ENCODE measurements at regions not wholly inside any gene's neighbourhood (a gene's known extent, or its start where the extent isn't known, plus 50 kb on each side); places are given as distances from the start of the nearest gene placed in this dataset.
A peak's percentile ranks its signal among the peaks of the same experiment; 100 is the strongest.

DNA sequence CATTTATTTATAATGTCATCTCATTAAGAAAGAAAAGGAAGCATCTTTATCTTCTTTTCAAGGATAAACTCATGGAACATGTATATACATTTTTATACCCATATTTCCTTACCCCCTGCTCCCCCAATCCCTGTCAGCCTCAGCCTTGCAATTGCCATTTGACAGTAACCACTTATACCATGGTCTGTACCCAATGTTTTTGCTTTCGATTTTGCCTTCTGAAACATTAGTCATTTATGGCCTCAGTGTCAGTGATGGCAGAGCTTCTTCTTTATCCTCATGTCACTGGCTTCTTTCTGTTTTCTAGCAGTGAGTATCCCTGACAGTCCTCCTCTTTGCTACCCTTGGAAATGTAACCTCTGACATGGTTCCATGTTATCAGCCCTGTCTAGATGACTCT, 228.4 kb downstream of the SPRY1 start:
- no peaks in the 10 kb centered on the region for H3K4me1 ChIP-seq (ENCODE audit: insufficient read depth, low read length, severe bottlenecking)
- 0 out of 2 replicates have a peak overlapping the region, but pooled peaks have one; percentile 19 for H3K4me2 ChIP-seq (ENCODE audit: low read length)
- no peaks in the 10 kb centered on the region for H3K79me2 ChIP-seq (ENCODE audit: insufficient read depth, low read length)
- no peaks in the 10 kb centered on the region for H3K9me3 ChIP-seq (ENCODE audit: low read length)
- H3F3A ChIP-seq (ENCODE audit: insufficient read depth, low read length): no peaks in the 10 kb centered on the region
- no peaks in the 10 kb centered on the region; the same call in 1 of the 2 replicates for H3K9me2 ChIP-seq (ENCODE audit: low read depth, low read length)
- no peak overlapping the region for H3K4me3 ChIP-seq (ENCODE audit: low read depth, low read length, poor library complexity, severe bottlenecking)
- H3K27me3 ChIP-seq (ENCODE audit: insufficient read depth, low read length): no peaks in the 10 kb centered on the region
- H2AFZ ChIP-seq (ENCODE audit: low read length): no peak overlapping the region
- no peak overlapping the region for H3K9ac ChIP-seq (ENCODE audit: low read length)
- no peak overlapping the region for H3K27ac ChIP-seq (ENCODE audit: low read depth, low read length, poor library complexity, severe bottlenecking)
- no peaks in the 10 kb centered on the region for H3K36me3 ChIP-seq (ENCODE audit: insufficient read depth, low read length)
- TF ChIP-seq EZH2 (IDR thresholded peaks at IDR 0.05; ENCODE audit: borderline replicate concordance, low read length): no peak
- H4K20me1 ChIP-seq (ENCODE audit: insufficient read depth, low read length): no peaks in the 10 kb centered on the region

DNA sequence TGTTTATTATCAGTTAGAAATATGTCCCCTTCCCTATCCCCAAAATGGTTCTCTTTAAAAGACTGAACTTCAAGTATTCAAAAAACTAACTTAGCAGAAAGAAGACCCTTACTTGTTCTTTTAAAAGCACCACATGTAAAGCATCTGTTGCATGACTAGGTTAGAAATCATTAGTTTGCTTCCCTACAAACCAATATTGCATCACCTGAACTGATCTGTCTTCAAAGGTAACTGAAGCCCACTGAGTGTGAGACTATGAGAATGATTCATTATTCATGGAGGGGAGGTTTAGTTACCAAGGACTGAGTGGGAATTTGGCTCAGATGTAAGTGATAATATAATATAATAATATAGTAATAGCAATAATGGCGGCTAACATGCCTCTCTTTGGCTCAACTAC, 231.7 kb downstream of the SPRY1 start:
- Histone ChIP-seq H3K9me3 (ENCODE audit: low read length) (no peaks in the 10 kb centered on the region), H3K36me3 (ENCODE audit: insufficient read depth, low read length) (no peaks in the 10 kb centered on the region)
- TF ChIP-seq EZH2 (IDR thresholded peaks at IDR 0.05; ENCODE audit: borderline replicate concordance, low read length) (no peak), CTCF (IDR thresholded peaks at IDR 0.05; ENCODE audit: low read length) (no peak)

GRCh38 chr4:123631786-123632692, 235.4 kb downstream of the SPRY1 start:
- no peaks in the 10 kb centered on the region for H3K36me3 ChIP-seq (ENCODE audit: insufficient read depth, low read length)
- H4K20me1 ChIP-seq (ENCODE audit: insufficient read depth, low read length): no peaks in the 10 kb centered on the region
- no peak for TF ChIP-seq EZH2 (IDR thresholded peaks at IDR 0.05; ENCODE audit: borderline replicate concordance, low read length)
- TF ChIP-seq CTCF (IDR thresholded peaks at IDR 0.05; ENCODE audit: low read length): no peak
- no peaks in the 10 kb centered on the region for H3K27me3 ChIP-seq (ENCODE audit: insufficient read depth, low read length)
- H3K79me2 ChIP-seq (ENCODE audit: insufficient read depth, low read length): no peaks in the 10 kb centered on the region
- H2AFZ ChIP-seq (ENCODE audit: low read length): no peak overlapping the region
- no peak overlapping the region for H3K4me3 ChIP-seq (ENCODE audit: low read depth, low read length, poor library complexity, severe bottlenecking)
- H3F3A ChIP-seq (ENCODE audit: insufficient read depth, low read length): no peaks in the 10 kb centered on the region
- no peaks in the 10 kb centered on the region; the same call in 1 of the 2 replicates for H3K9me2 ChIP-seq (ENCODE audit: low read depth, low read length)
- H3K27ac ChIP-seq (ENCODE audit: low read depth, low read length, poor library complexity, severe bottlenecking): no peak overlapping the region
- no peaks in the 10 kb centered on the region for H3K4me1 ChIP-seq (ENCODE audit: insufficient read depth, low read length, severe bottlenecking)
- no peak overlapping the region for H3K9ac ChIP-seq (ENCODE audit: low read length)
- no peak overlapping the region for H3K4me2 ChIP-seq (ENCODE audit: low read length)
- no peaks in the 10 kb centered on the region for H3K9me3 ChIP-seq (ENCODE audit: low read length)

More for the DNA sequence above, 231.7 kb downstream of the SPRY1 start:
- Histone ChIP-seq H3K9me2 (ENCODE audit: low read depth, low read length) (no peaks in the 10 kb centered on the region; the same call in 1 of the 2 replicates), H3K4me2 (ENCODE audit: low read length) (no peak overlapping the region), H3K79me2 (ENCODE audit: insufficient read depth, low read length) (no peaks in the 10 kb centered on the region), H3K4me1 (ENCODE audit: insufficient read depth, low read length, severe bottlenecking) (no peaks in the 10 kb centered on the region), H3F3A (ENCODE audit: insufficient read depth, low read length) (no peaks in the 10 kb centered on the region), H3K27me3 (ENCODE audit: insufficient read depth, low read length) (no peaks in the 10 kb centered on the region), H3K9ac (ENCODE audit: low read length) (no peak overlapping the region), H3K27ac (ENCODE audit: low read depth, low read length, poor library complexity, severe bottlenecking) (no peak overlapping the region), H3K4me3 (ENCODE audit: low read depth, low read length, poor library complexity, severe bottlenecking) (no peak overlapping the region), H2AFZ (ENCODE audit: low read length) (no peak overlapping the region), H4K20me1 (ENCODE audit: insufficient read depth, low read length) (no peaks in the 10 kb centered on the region)
